ENCODE measurements at regions not wholly inside any gene's neighbourhood (a gene's known extent, or its start where the extent isn't known, plus 50 kb on each side); places are given as distances from the start of the nearest gene placed in this dataset.

- TF ChIP-seq EZH2 (IDR thresholded peaks at IDR 0.05; ENCODE audit: low read length, missing control alignments) (no peak), CTCF (conservative IDR thresholded peaks at IDR 0.05 in 1 of 2, IDR thresholded peaks at IDR 0.05 in 1 of 2; ENCODE audit: low read depth in 1 of 2, low read length in 2 of 2) (no peak)
Measured at GRCh38 chr15:68501259-68501591, 69.3 kb upstream of the ITGA11 start.
